ENCODE measurements at regions not wholly inside any gene's neighbourhood (a gene's known extent, or its start where the extent isn't known, plus 50 kb on each side); places are given as distances from the start of the nearest gene placed in this dataset.

DNA sequence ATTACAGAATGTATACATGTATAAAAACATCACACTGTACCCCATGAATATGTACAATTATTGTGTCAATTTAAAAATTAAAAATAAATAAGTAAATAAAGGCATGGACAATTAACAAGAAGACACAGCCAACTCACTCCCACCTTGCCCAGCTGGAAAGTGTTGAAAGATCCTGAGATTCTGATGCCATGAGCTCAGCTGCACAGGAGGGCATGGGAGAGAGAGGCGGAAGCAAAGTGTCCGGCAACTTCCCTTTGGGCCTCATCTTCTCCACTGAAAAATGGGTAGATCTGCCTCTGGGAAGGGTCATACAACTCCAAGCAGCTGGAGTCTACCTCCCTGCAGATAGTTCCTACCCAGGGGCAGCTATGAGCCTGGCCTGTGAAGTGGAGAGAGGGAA lies 277.3 kb downstream of the UACA start:
- TF ChIP-seq, protein P1, sequence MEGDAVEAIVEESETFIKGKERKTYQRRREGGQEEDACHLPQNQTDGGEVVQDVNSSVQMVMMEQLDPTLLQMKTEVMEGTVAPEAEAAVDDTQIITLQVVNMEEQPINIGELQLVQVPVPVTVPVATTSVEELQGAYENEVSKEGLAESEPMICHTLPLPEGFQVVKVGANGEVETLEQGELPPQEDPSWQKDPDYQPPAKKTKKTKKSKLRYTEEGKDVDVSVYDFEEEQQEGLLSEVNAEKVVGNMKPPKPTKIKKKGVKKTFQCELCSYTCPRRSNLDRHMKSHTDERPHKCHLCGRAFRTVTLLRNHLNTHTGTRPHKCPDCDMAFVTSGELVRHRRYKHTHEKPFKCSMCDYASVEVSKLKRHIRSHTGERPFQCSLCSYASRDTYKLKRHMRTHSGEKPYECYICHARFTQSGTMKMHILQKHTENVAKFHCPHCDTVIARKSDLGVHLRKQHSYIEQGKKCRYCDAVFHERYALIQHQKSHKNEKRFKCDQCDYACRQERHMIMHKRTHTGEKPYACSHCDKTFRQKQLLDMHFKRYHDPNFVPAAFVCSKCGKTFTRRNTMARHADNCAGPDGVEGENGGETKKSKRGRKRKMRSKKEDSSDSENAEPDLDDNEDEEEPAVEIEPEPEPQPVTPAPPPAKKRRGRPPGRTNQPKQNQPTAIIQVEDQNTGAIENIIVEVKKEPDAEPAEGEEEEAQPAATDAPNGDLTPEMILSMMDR (IDR thresholded peaks at IDR 0.05) = no peak
- no peak for TF ChIP-seq EP300 (IDR thresholded peaks at IDR 0.05; ENCODE audit: low read depth)

Data from transverse colon (tissue), 3 donors.